ENCODE measurements at regions not wholly inside any gene's neighbourhood (a gene's known extent, or its start where the extent isn't known, plus 50 kb on each side); places are given as distances from the start of the nearest gene placed in this dataset.

GRCh38 chr4:137952116-137952515, 290.0 kb downstream of the SLC7A11 start:
- no peaks in the 10 kb centered on the region for H3K9me3 ChIP-seq (replicated peaks; ENCODE audit: control insufficient read depth, insufficient read depth, low read length)
- WGBS (ENCODE audit: insufficient coverage, insufficient replicate concordance, low lambda C conversion rate, missing lambda C conversion rate): 0% methylated on average over 2 of the region's 2 CpGs
- H3K36me3 ChIP-seq (ENCODE audit: control insufficient read depth in 2 of 2, insufficient read depth in 2 of 2, low read length in 1 of 2): no peaks in the 10 kb centered on the region
- H3K4me2 ChIP-seq (ENCODE audit: control insufficient read depth, insufficient read depth): no peak overlapping the region
- CTCF ChIA-PET: no interaction called here
- H3K9ac ChIP-seq (ENCODE audit: control insufficient read depth, insufficient read depth, low read length): no peak overlapping the region
- RAD21 ChIA-PET (ENCODE audit: unreplicated experiment): no interaction called here
- H3K4me1 ChIP-seq (ENCODE audit: control insufficient read depth, insufficient read depth, low read length): no peaks in the 10 kb centered on the region
- no peak overlapping the region for H2AFZ ChIP-seq (ENCODE audit: control insufficient read depth, low read depth, low read length)
- no peak overlapping the region for H3K4me3 ChIP-seq
- H3K79me2 ChIP-seq (ENCODE audit: control insufficient read depth, insufficient read depth, low read length): no peaks in the 10 kb centered on the region
- FAIRE-seq (no peak), DNase-seq (ENCODE audit: low read depth, low spot score) (no peak), ATAC-seq (no peak)
- intact Hi-C loops (cut with micrococcal nuclease; ENCODE audit: unreplicated experiment): no loop called here
- no peaks in the 10 kb centered on the region for H4K20me1 ChIP-seq (ENCODE audit: control insufficient read depth, insufficient read depth)
- POLR2A ChIA-PET: no interaction called here
- no peaks in the 10 kb centered on the region for H3K27me3 ChIP-seq (replicated peaks in 1 of 2; ENCODE audit: control insufficient read depth in 2 of 2, insufficient read depth in 2 of 2, low read length in 1 of 2)
- H3K27ac ChIP-seq (ENCODE audit: control insufficient read depth, insufficient read depth): no peak overlapping the region
- no peak for TF ChIP-seq SPI1 (IDR thresholded peaks at IDR 0.05; ENCODE audit: borderline replicate concordance, insufficient read depth, low read depth, low read length)
- TF ChIP-seq ETV6 (conservative IDR thresholded peaks at IDR 0.05 in 1 of 2, IDR thresholded peaks at IDR 0.05 in 1 of 2; ENCODE audit: borderline replicate concordance in 1 of 2, low read depth in 1 of 2): no peak
- no peak for TF ChIP-seq BCL11A (IDR thresholded peaks at IDR 0.05; ENCODE audit: low read depth, low read length)
- TF ChIP-seq RUNX3 (IDR thresholded peaks at IDR 0.05; ENCODE audit: low read length): no peak
- TF ChIP-seq PKNOX1 (IDR thresholded peaks at IDR 0.05): no peak
- no peak for TF ChIP-seq NFYA (IDR thresholded peaks at IDR 0.05; ENCODE audit: borderline replicate concordance, low read depth, low read length)
- SMC1A ChIA-PET (ENCODE audit: uncharacterized antibody, unreplicated experiment): no interaction called here
- BruUV-seq (replicated peaks): no TSS peak
- in situ Hi-C loops (cut with MboI): no loop called here

GRCh38 chr4:137950286-137950685, 291.9 kb downstream of the SLC7A11 start:
- ATAC-seq: no peak
- no peaks in the 10 kb centered on the region for H3K36me3 ChIP-seq (ENCODE audit: control insufficient read depth in 2 of 2, insufficient read depth in 2 of 2, low read length in 1 of 2)
- ChIA-PET SMC1A (ENCODE audit: uncharacterized antibody, unreplicated experiment) (no interaction called here), RAD21 (ENCODE audit: unreplicated experiment) (interaction anchor here (0.6 kb wide), 1 partner anchor 199 kb away, joined by 3 read pairs; no protein-coding TSS in a partner anchor), CTCF (interaction anchor here (1.1 kb wide), 1 partner anchor 93 kb away, joined by 4 read pairs; no protein-coding TSS in a partner anchor), POLR2A (no interaction called here)
- H3K79me2 ChIP-seq (ENCODE audit: control insufficient read depth, insufficient read depth, low read length): no peaks in the 10 kb centered on the region
- no peak for FAIRE-seq
- no peak overlapping the region for H2AFZ ChIP-seq (ENCODE audit: control insufficient read depth, low read depth, low read length)
- no peaks in the 10 kb centered on the region for H4K20me1 ChIP-seq (ENCODE audit: control insufficient read depth, insufficient read depth)
- H3K4me3 ChIP-seq: no peak overlapping the region
- H3K27ac ChIP-seq (ENCODE audit: control insufficient read depth, insufficient read depth): no peak overlapping the region
- whole genome bisulfite sequencing (ENCODE audit: insufficient coverage, insufficient replicate concordance, low lambda C conversion rate, missing lambda C conversion rate): 13% methylated on average over 3 of the region's 3 CpGs
- no peak overlapping the region for H3K9ac ChIP-seq (ENCODE audit: control insufficient read depth, insufficient read depth, low read length)
- H3K4me2 ChIP-seq (ENCODE audit: control insufficient read depth, insufficient read depth): no peak overlapping the region
- no peaks in the 10 kb centered on the region for H3K27me3 ChIP-seq (replicated peaks in 1 of 2; ENCODE audit: control insufficient read depth in 2 of 2, insufficient read depth in 2 of 2, low read length in 1 of 2)
- TF ChIP-seq STAT3 (IDR thresholded peaks at IDR 0.05; ENCODE audit: low read depth, low read length) (no peak), BCL11A (IDR thresholded peaks at IDR 0.05; ENCODE audit: low read depth, low read length) (no peak), CREB1 (IDR thresholded peaks at IDR 0.05; ENCODE audit: low read depth) (no peak), USF1 (IDR thresholded peaks at IDR 0.05; ENCODE audit: borderline replicate concordance, extremely low read length, insufficient read depth, low read depth, low read length) (no peak)
- no peaks in the 10 kb centered on the region for H3K9me3 ChIP-seq (replicated peaks; ENCODE audit: control insufficient read depth, insufficient read depth, low read length)
- H3K4me1 ChIP-seq (ENCODE audit: control insufficient read depth, insufficient read depth, low read length): no peaks in the 10 kb centered on the region
- intact Hi-C loops (cut with micrococcal nuclease; ENCODE audit: unreplicated experiment) (no loop called here), in situ Hi-C loops (cut with MboI) (no loop called here)
- DNase-seq (ENCODE audit: low read depth, low spot score): no peak
- no TSS peak for BruUV-seq (replicated peaks)

Measured in GM12878 (cell line).